ENCODE measurements at regions not wholly inside any gene's neighbourhood (a gene's known extent, or its start where the extent isn't known, plus 50 kb on each side); places are given as distances from the start of the nearest gene placed in this dataset.

DNA sequence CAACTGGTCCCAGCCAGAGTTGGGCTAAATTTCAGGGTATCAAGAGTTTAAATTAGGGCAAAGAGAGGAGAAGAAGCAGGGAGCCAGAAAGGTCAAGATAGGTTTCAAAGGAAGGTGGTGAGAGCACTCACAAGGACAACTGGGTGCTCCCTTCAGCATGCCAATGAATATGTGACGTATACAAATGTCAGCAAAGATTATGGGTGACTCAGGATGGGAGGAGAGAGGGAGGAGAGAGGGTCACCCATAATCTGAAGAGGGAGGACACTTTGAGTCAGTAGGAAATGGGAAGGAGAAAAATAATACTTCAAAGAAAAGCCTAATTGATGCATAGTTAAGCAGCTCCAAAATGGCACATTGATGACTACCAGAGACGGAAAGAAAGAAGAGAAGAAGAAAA, 53.1 kb upstream of the ABCA12 start:
- TF ChIP-seq NFYA (IDR thresholded peaks at IDR 0.05; ENCODE audit: borderline replicate concordance, low read depth, low read length) (no peak), TCF12 (IDR thresholded peaks at IDR 0.05; ENCODE audit: low read depth, low read length) (no peak), EP300 (IDR thresholded peaks at IDR 0.05; ENCODE audit: borderline replicate concordance in 1 of 2, control insufficient read depth in 1 of 2, low read depth in 2 of 2, low read length in 2 of 2) (no peak), ZNF274 (IDR thresholded peaks at IDR 0.05; ENCODE audit: insufficient read depth, insufficient read length) (no peak), ZBED1 (IDR thresholded peaks at IDR 0.05; ENCODE audit: borderline replicate concordance) (no peak), POLR2AphosphoS2 (IDR thresholded peaks at IDR 0.05; ENCODE audit: low read depth, low read length) (no peak)
- TF ChIP-seq, protein P1, sequence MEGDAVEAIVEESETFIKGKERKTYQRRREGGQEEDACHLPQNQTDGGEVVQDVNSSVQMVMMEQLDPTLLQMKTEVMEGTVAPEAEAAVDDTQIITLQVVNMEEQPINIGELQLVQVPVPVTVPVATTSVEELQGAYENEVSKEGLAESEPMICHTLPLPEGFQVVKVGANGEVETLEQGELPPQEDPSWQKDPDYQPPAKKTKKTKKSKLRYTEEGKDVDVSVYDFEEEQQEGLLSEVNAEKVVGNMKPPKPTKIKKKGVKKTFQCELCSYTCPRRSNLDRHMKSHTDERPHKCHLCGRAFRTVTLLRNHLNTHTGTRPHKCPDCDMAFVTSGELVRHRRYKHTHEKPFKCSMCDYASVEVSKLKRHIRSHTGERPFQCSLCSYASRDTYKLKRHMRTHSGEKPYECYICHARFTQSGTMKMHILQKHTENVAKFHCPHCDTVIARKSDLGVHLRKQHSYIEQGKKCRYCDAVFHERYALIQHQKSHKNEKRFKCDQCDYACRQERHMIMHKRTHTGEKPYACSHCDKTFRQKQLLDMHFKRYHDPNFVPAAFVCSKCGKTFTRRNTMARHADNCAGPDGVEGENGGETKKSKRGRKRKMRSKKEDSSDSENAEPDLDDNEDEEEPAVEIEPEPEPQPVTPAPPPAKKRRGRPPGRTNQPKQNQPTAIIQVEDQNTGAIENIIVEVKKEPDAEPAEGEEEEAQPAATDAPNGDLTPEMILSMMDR (IDR thresholded peaks at IDR 0.05 in 2 of 3, conservative IDR thresholded peaks at IDR 0.05 in 1 of 3; ENCODE audit: control insufficient read depth in 2 of 3, extremely low read depth in 1 of 3, insufficient read depth in 1 of 3, low read depth in 3 of 3, low read length in 3 of 3) = no peak
